GM06990 (cell line): ENCODE measurements at regions not wholly inside any gene's neighbourhood (a gene's known extent, or its start where the extent isn't known, plus 50 kb on each side); places are given as distances from the start of the nearest gene placed in this dataset.

ENCODE experiments used
- DNase-seq: peaks from one replicate; pipeline ENCODE4 v3.0.0-alpha.2; 2011; ENCODE audit not compliant: insufficient read length; ENCODE audit errors: extremely low read depth
- H3K27me3 ChIP-seq: replicated peaks from 2 replicates; pipeline ENCODE4 v1.6.0; 2011; ENCODE audit warnings: low read length; ENCODE audit not compliant: control insufficient read depth, insufficient read depth
- H3K36me3 ChIP-seq: 2 replicates; pipeline ENCODE4 v1.5.1; 2011; ENCODE audit warnings: low read length; ENCODE audit not compliant: control insufficient read depth, insufficient read depth
- H3K4me3 ChIP-seq: replicated peaks from 2 replicates; pipeline ENCODE4 v1.5.1; 2011; ENCODE audit warnings: low read depth, mild to moderate bottlenecking, control low read depth, low read length
- CTCF ChIP-seq: IDR thresholded peaks from 2 replicates; pipeline ENCODE4 v1.5.1; 2011; ENCODE audit warnings: low read length, control low read depth, mild to moderate bottlenecking, inconsistent platforms; ENCODE audit not compliant: insufficient read depth, poor library complexity, severe bottlenecking

- Histone ChIP-seq H3K36me3 (no peaks in the 10 kb centered on the region), H3K4me3 (no peak overlapping the region), H3K27me3 (no peaks in the 10 kb centered on the region)
- no peak for TF ChIP-seq CTCF
- no peak for DNase-seq
Observed at GRCh38 chr2:146762786-146763185, 1082.0 kb upstream of the ACVR2A start.

- no peak for DNase-seq
- Histone ChIP-seq H3K36me3 (no peaks in the 10 kb centered on the region), H3K4me3 (no peak overlapping the region), H3K27me3 (no peaks in the 10 kb centered on the region)
- no peak for TF ChIP-seq CTCF
Observed at GRCh38 chr2:146754606-146755005, 1090.2 kb upstream of the ACVR2A start.

- no peak for TF ChIP-seq CTCF
Observed at GRCh38 chr2:146748046-146748445, 1096.8 kb upstream of the ACVR2A start.

GRCh38 chr2:146741260-146741659 lies 1103.6 kb upstream of the ACVR2A start:
- DNase-seq = no peak
- TF ChIP-seq CTCF = no peak
- H3K36me3 ChIP-seq = no peaks in the 10 kb centered on the region
- no peak overlapping the region for H3K4me3 ChIP-seq
- no peaks in the 10 kb centered on the region for H3K27me3 ChIP-seq

More at GRCh38 chr2:146748046-146748445, 1096.8 kb upstream of the ACVR2A start:
- Histone ChIP-seq H3K36me3 (no peaks in the 10 kb centered on the region), H3K4me3 (no peak overlapping the region), H3K27me3 (no peaks in the 10 kb centered on the region)
- DNase-seq = no peak

GRCh38 chr2:146734821-146735190 lies 1110.0 kb upstream of the ACVR2A start:
- H3K36me3 ChIP-seq = no peaks in the 10 kb centered on the region
- no peaks in the 10 kb centered on the region for H3K27me3 ChIP-seq
- H3K4me3 ChIP-seq = no peak overlapping the region
- DNase-seq = no peak
- TF ChIP-seq CTCF = no peak
